Neutrophil (primary cell): ENCODE measurements at regions not wholly inside any gene's neighbourhood (a gene's known extent, or its start where the extent isn't known, plus 50 kb on each side); places are given as distances from the start of the nearest gene placed in this dataset.

Experiments used
- H3K27ac ChIP-seq: fragments of 200-600 bp; sonication (generic); 2 replicates; pipeline ENCODE4 v1.5.1; 2016; ENCODE audit warnings: mild to moderate bottlenecking, moderate library complexity
- H3K27me3 ChIP-seq: fragments of 200-600 bp; sonication (generic); 2 replicates; pipeline ENCODE4 v1.6.0; 2016; ENCODE audit warnings: mild to moderate bottlenecking
- H3K36me3 ChIP-seq: fragments of 200-600 bp; sonication (generic); 2 replicates; pipeline ENCODE4 v1.5.1; 2017
- H3K4me1 ChIP-seq, 2 experiments: fragments of 200-600 bp in 1 of 2; sonication (generic) in 1 of 2; 1 replicate in 1 of 2; 2 replicates in 1 of 2; pipeline versions ENCODE4 v1.5.1 to v1.6.1; 2013 to 2016; ENCODE audit warnings: low read depth in 1 of 2, low read length in 1 of 2, mild to moderate bottlenecking in 1 of 2, moderate library complexity in 1 of 2; ENCODE audit not compliant: control insufficient read depth in 1 of 2, insufficient read depth in 1 of 2
- H3K4me3 ChIP-seq, 2 experiments: fragments of 200-600 bp in 1 of 2; sonication (generic) in 1 of 2; 1 replicate in 1 of 2; 2 replicates in 1 of 2; pipeline ENCODE4 v1.5.1; 2013 to 2016; ENCODE audit warnings: low read depth in 1 of 2, low read length in 1 of 2, mild to moderate bottlenecking in 1 of 2, moderate library complexity in 1 of 2
- H3K9me3 ChIP-seq: fragments of 200-600 bp; sonication (generic); 2 replicates; pipeline ENCODE4 v1.5.1; 2016
- CTCF ChIP-seq: fragments of 200-600 bp; sonication (generic); IDR thresholded peaks from 2 replicates; pipeline ENCODE4 v1.5.1; 2016; ENCODE audit warnings: antibody characterized with exemption

GRCh38 chr16:79764415-79765110 lies 164.0 kb upstream of the MAF start:
- Histone ChIP-seq H3K27ac (no peak overlapping the region), H3K27me3 (peaks cover 15% of the 10 kb centered on the region), H3K4me3 (no peak overlapping the region), H3K36me3 (no peaks in the 10 kb centered on the region), H3K9me3 (no peaks in the 10 kb centered on the region), H3K4me1 (no peaks in the 10 kb centered on the region)
- TF ChIP-seq CTCF, result no peak

- Histone ChIP-seq H3K27me3 (no peaks in the 10 kb centered on the region), H3K36me3 (no peaks in the 10 kb centered on the region), H3K27ac (no peak overlapping the region), H3K4me1 (no peaks in the 10 kb centered on the region), H3K9me3 (no peaks in the 10 kb centered on the region), H3K4me3 (no peak overlapping the region)
- TF ChIP-seq CTCF, result no peak
Observed at GRCh38 chr16:79762217-79762616, 161.7 kb upstream of the MAF start.

GRCh38 chr16:79758615-79759346 lies 158.2 kb upstream of the MAF start:
- Histone ChIP-seq H3K27me3 (no peaks in the 10 kb centered on the region), H3K27ac (no peak overlapping the region)
- no peak for TF ChIP-seq CTCF

GRCh38 chr16:79757968-79758367 lies 157.4 kb upstream of the MAF start:
- Histone ChIP-seq H3K9me3 (no peaks in the 10 kb centered on the region), H3K4me3 (no peak overlapping the region), H3K27me3 (no peaks in the 10 kb centered on the region), H3K36me3 (no peaks in the 10 kb centered on the region), H3K27ac (no peak overlapping the region), H3K4me1 (no peaks in the 10 kb centered on the region)
- TF ChIP-seq CTCF, result no peak

More at GRCh38 chr16:79758615-79759346, 158.2 kb upstream of the MAF start:
- no peaks in the 10 kb centered on the region for H3K9me3 ChIP-seq
- no peaks in the 10 kb centered on the region for H3K36me3 ChIP-seq
- H3K4me3 ChIP-seq, result no peak overlapping the region
- H3K4me1 ChIP-seq, result no peaks in the 10 kb centered on the region

GRCh38 chr16:79757163-79757562 lies 156.6 kb upstream of the MAF start:
- no peaks in the 10 kb centered on the region for H3K9me3 ChIP-seq
- H3K27me3 ChIP-seq, result no peaks in the 10 kb centered on the region
- H3K4me3 ChIP-seq, result no peak overlapping the region
- no peaks in the 10 kb centered on the region for H3K4me1 ChIP-seq
- H3K27ac ChIP-seq, result no peak overlapping the region
- no peak for TF ChIP-seq CTCF
- H3K36me3 ChIP-seq, result no peaks in the 10 kb centered on the region
